Transverse colon (tissue), 4 donors: ENCODE measurements at regions not wholly inside any gene's neighbourhood (a gene's known extent, or its start where the extent isn't known, plus 50 kb on each side); places are given as distances from the start of the nearest gene placed in this dataset.

Experiments used
- DNase-seq: peaks from one replicate; pipeline ENCODE4 v3.0.0-alpha.2; 2019
- H3K27ac ChIP-seq, 4 donors: fragments of 200-600 bp; sonication (generic); 2 replicates each; pipeline ENCODE4 v1.5.1; 2016 to 2018; ENCODE audit warnings: inconsistent platforms in 4 of 4
- H3K27me3 ChIP-seq: fragments of 200-600 bp; sonication (generic); 2 replicates; pipeline ENCODE4 v1.5.1; 2017; ENCODE audit warnings: inconsistent platforms
- H3K36me3 ChIP-seq, 4 donors: fragments of 200-600 bp; sonication (generic); 2 replicates each; pipeline ENCODE4 v1.5.1; 2017 to 2019; ENCODE audit warnings: inconsistent platforms in 4 of 4
- H3K4me1 ChIP-seq, 4 donors: fragments of 200-600 bp; sonication (generic); 2 replicates each; pipeline ENCODE4 v1.5.1; 2017 to 2020; ENCODE audit warnings: inconsistent platforms in 4 of 4
- H3K4me3 ChIP-seq, 4 donors: fragments of 200-600 bp; sonication (generic); 1 replicate in 1 of 4; 2 replicates in 3 of 4; pipeline versions ENCODE4 v1.5.1 to v1.6.1; 2017 to 2019; ENCODE audit warnings: inconsistent platforms in 4 of 4
- H3K9me3 ChIP-seq, 2 donors: fragments of 200-600 bp; sonication (generic); 2 replicates each; pipeline ENCODE4 v1.5.1; 2017 to 2019; ENCODE audit warnings: inconsistent platforms in 2 of 2
- EP300 ChIP-seq: sonication (generic); formaldehyde crosslinking; IDR thresholded peaks from one replicate; pipeline ENCODE4 v1.6.1; 2017; ENCODE audit warnings: antibody characterized with exemption, low read depth
- POLR2A ChIP-seq: fragments of 450-650 bp; IDR thresholded peaks from one replicate; pipeline ENCODE4 v1.6.1; 2016; ENCODE audit warnings: antibody characterized with exemption, mild to moderate bottlenecking, moderate library complexity
- POLR2AphosphoS5 ChIP-seq, 3 donors: sonication (generic); formaldehyde crosslinking; IDR thresholded peaks; one replicate each; pipeline ENCODE4 v1.6.1; 2016; ENCODE audit warnings: antibody characterized with exemption in 3 of 3
- WGBS, 2 donors: methylation state at CpG; one replicate each; pipeline ENCODE4 v1.1.5; 2018; ENCODE audit warnings: low coverage in 1 of 2; 5-methylcytosine and 5-hydroxymethylcytosine counted together
- in situ Hi-C, 4 donors: fragments of 200-750 bp; cut with MboI; loops; one replicate each; pipeline versions ENCODE4 v1.15.0 to v1.15.1; 2017; ENCODE audit warnings: low sequenced_read_pairs in 3 of 4, low pct_ligation_motif_present in 1 of 4, low pct_unique_long_range_greater_than_20kb in 1 of 4
- intact Hi-C: fragments of 100-400 bp; cut with DNase I; formaldehyde crosslinking; loops from one replicate; pipeline ENCODE4 v1.15.1; 2023; ENCODE audit warnings: low total_unique reads
- TF ChIP-seq, protein P1 (sequence below), 5 experiments: fragments of 200-600 bp in 3 of 5; fragments of 450-650 bp in 2 of 5; sonication (generic) in 3 of 5; IDR thresholded peaks; 1 replicate in 2 of 5; 2 replicates in 3 of 5; pipeline ENCODE4 v1.5.1; 2016 to 2017; ENCODE audit warnings: antibody characterized with exemption in 5 of 5, inconsistent platforms in 3 of 5, mild to moderate bottlenecking in 2 of 5, moderate library complexity in 1 of 5

GRCh38 chr4:14880805-14881204, 121.5 kb upstream of the CPEB2 start:
- Histone ChIP-seq H3K4me3 (no peak overlapping the region), H3K27ac (no peak overlapping the region), H3K9me3 (no peaks in the 10 kb centered on the region), H3K36me3 (no peaks in the 10 kb centered on the region), H3K27me3 (no peaks in the 10 kb centered on the region), H3K4me1 (peaks cover 0 to 19% (median 2%) of the 10 kb centered on the region in 4 donors)
- in situ Hi-C loops, result no loop called here
- TF ChIP-seq, protein P1, sequence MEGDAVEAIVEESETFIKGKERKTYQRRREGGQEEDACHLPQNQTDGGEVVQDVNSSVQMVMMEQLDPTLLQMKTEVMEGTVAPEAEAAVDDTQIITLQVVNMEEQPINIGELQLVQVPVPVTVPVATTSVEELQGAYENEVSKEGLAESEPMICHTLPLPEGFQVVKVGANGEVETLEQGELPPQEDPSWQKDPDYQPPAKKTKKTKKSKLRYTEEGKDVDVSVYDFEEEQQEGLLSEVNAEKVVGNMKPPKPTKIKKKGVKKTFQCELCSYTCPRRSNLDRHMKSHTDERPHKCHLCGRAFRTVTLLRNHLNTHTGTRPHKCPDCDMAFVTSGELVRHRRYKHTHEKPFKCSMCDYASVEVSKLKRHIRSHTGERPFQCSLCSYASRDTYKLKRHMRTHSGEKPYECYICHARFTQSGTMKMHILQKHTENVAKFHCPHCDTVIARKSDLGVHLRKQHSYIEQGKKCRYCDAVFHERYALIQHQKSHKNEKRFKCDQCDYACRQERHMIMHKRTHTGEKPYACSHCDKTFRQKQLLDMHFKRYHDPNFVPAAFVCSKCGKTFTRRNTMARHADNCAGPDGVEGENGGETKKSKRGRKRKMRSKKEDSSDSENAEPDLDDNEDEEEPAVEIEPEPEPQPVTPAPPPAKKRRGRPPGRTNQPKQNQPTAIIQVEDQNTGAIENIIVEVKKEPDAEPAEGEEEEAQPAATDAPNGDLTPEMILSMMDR (IDR thresholded peaks at IDR 0.05), result no peak
- no peak for TF ChIP-seq EP300
- TF ChIP-seq POLR2A, result no peak
- TF ChIP-seq POLR2AphosphoS5 (IDR thresholded peaks at IDR 0.05), result no peak
- no peak for DNase-seq
- intact Hi-C loops, result no loop called here
- WGBS, 2 donors, result 54% methylated on average over 2 of the region's 2 CpGs; no CpG with 5 or more reads in 1 of the 2 donors

DNA sequence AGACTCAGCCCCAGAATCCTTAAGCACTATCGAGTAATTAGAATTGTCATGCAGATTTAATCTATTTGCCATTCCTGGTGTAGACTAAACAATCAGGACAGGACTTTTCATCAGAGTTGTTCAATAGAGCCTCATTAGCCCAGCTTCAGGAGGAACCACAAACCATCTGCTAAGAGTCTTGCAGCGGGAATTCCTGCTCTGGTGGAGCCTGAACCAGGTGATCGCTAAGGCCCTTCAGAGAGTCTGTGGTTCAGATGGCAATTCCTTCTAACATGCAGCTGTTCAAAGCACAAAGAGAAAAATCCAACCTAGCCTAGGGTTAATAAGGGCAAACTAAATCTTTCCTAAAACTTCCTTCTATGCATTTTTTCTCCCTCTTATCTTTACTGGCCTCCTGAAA, 119.1 kb upstream of the CPEB2 start:
- no peak for TF ChIP-seq EP300
- WGBS, 2 donors, result 87% methylated on average over 3 of the region's 3 CpGs; no CpG with 5 or more reads in 1 of the 2 donors
- Histone ChIP-seq H3K4me3 (no peak overlapping the region), H3K9me3 (no peaks in the 10 kb centered on the region), H3K27me3 (no peaks in the 10 kb centered on the region), H3K36me3 (no peaks in the 10 kb centered on the region), H3K4me1 (peaks cover 0 to 5% (median 0%) of the 10 kb centered on the region in 4 donors), H3K27ac (no peak overlapping the region)
- intact Hi-C loops, result no loop called here
- no peak for DNase-seq
- in situ Hi-C loops, result no loop called here

DNA sequence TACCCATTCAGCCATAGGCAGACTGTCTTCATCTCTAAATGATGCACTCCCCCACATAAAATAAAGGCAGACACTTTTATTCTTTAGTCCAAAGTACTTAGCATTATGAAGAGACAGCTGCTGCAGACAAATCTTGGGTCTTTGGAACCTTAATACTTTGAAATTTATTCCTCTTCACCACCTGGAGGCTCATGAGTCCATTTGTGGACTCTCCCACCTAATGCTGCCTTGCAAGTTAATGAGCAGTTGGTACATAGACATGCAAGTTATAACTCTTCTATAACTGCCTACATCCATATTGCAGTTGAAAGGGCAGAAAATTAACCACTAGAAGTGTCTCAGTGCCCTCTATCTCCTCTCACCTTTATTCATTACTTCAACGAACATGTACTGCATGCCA, 118.6 kb upstream of the CPEB2 start:
- 75 to 83% methylated on average over 1 of the region's 1 CpG for WGBS, 2 donors
- H3K4me1 ChIP-seq, result peaks cover 0 to 5% (median 0%) of the 10 kb centered on the region in 4 donors
- intact Hi-C loops, result no loop called here
- H3K9me3 ChIP-seq, result no peaks in the 10 kb centered on the region
- H3K27ac ChIP-seq, result no peak overlapping the region
- H3K36me3 ChIP-seq, result no peaks in the 10 kb centered on the region
- no peak for DNase-seq
- no peaks in the 10 kb centered on the region for H3K27me3 ChIP-seq
- in situ Hi-C loops, result no loop called here
- H3K4me3 ChIP-seq, result no peak overlapping the region
- TF ChIP-seq EP300 (no peak), POLR2A (no peak), POLR2AphosphoS5 (IDR thresholded peaks at IDR 0.05) (no peak)
- TF ChIP-seq, protein P1 (IDR thresholded peaks at IDR 0.05), result no peak

DNA sequence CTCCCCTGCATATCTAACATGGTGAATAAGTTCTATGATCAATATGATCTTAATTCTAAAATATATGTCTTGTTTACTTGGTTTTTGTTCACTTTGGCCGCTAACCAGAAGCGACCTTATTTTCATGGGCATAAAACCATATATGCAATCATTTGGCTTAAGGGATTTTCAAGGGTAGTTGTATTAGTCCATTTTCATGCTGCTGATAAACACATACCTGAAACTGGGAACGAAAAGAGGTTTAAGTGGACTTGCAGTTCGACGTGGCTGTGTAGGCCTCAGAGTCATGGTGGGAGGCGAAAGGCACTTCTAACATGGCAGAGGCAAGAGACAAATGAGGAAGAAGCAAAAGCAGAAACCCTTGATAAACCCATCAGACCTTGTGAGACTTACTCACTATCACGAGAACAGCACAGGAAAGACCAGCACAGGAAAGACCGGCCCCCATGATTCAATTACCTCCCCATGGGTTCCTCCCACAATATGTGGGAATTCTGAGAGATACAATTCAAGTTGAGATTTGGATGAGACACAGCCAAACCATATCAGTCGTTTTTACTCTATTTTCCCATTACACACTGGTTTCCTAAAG, 114.3 kb upstream of the CPEB2 start:
- no peaks in the 10 kb centered on the region for H3K9me3 ChIP-seq
- no peak overlapping the region for H3K27ac ChIP-seq
- no peak overlapping the region for H3K4me3 ChIP-seq
- H3K36me3 ChIP-seq, result no peaks in the 10 kb centered on the region
- no peaks in the 10 kb centered on the region for H3K4me1 ChIP-seq
- intact Hi-C loops (loop anchor here (5.0 kb wide), 1 partner anchor 601 kb away; no protein-coding TSS in a partner anchor), in situ Hi-C loops (no loop called here)
- 78 to 86% methylated on average over 7 to 9 of the region's 9 CpGs for WGBS, 2 donors
- DNase-seq, result no peak
- no peak for TF ChIP-seq POLR2A
- no peak for TF ChIP-seq POLR2AphosphoS5 (IDR thresholded peaks at IDR 0.05)
- TF ChIP-seq, protein P1 (IDR thresholded peaks at IDR 0.05), result no peak
- TF ChIP-seq EP300, result no peak
- H3K27me3 ChIP-seq, result no peaks in the 10 kb centered on the region
